ENCODE measurements at regions not wholly inside any gene's neighbourhood (a gene's known extent, or its start where the extent isn't known, plus 50 kb on each side); places are given as distances from the start of the nearest gene placed in this dataset.

- TF ChIP-seq CTCF (IDR thresholded peaks at IDR 0.05; ENCODE audit: insufficient read depth, missing control alignments), result no peak
- DNase-seq (ENCODE audit: insufficient read length, low spot score) (no peak), FAIRE-seq (no peak)
These were observed 358.0 kb upstream of the CDH4 start for GRCh38 chr20:60894091-60894490.

DNA sequence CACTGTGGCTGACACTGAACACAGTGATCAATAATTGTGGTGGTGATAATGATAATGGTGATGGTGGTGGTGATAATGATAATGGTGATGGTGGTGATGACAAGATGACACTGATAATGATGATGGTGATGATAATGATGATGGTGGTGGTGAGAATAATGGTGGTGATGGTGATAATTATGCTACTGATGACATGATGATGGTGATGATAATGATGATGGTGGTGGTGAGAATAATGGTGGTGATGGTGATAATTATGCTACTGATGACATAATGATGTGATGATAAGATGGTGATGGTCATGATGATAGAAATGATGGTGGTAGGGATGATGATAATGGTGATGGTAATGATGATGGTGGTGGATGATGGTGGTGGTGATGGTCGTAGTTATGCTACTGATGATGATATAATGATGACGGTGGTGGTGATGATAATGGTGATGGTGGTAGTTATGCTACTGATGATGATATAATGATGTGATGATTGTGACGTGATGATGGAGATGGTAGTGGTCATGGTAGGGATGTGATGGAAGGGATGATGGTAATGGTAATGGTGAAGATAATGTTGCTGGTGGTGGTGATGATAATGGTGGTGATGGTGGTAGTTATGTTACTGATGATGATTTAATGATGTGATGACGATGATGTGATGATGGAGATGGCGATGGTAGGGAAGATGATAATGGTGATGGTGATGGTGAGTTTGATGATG is 356.5 kb upstream of the CDH4 start:
- FAIRE-seq (no peak), DNase-seq (ENCODE audit: insufficient read length, low spot score) (no peak)
- TF ChIP-seq CTCF (IDR thresholded peaks at IDR 0.05; ENCODE audit: insufficient read depth, missing control alignments), result no peak

GRCh38 chr20:60897976-60898375 is 354.1 kb upstream of the CDH4 start:
- TF ChIP-seq CTCF (IDR thresholded peaks at IDR 0.05; ENCODE audit: insufficient read depth, missing control alignments), result no peak
- DNase-seq (ENCODE audit: insufficient read length, low spot score) (no peak), FAIRE-seq (no peak)

DNA sequence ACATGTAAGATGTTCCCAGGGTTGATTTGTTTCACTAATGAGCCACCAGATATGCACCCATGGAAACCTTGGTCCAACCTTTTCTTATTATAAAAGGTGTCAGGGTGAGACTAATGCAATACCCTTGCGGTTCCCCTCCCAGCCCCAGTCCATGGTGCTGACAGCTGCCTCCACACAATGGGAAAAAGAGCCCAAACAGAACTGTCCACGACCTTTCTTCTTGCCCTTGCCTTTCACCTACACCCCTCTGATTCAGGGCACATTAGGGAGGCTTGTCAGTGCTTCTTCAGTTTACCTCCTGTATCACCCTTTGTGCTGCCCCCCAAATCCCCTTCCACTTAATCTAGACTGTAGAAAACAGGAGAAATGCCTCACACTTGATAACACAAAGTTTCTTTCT is 352.7 kb upstream of the CDH4 start:
- TF ChIP-seq CTCF (IDR thresholded peaks at IDR 0.05; ENCODE audit: insufficient read depth, missing control alignments), result no peak
- FAIRE-seq (no peak), DNase-seq (ENCODE audit: insufficient read length, low spot score) (no peak)

DNA sequence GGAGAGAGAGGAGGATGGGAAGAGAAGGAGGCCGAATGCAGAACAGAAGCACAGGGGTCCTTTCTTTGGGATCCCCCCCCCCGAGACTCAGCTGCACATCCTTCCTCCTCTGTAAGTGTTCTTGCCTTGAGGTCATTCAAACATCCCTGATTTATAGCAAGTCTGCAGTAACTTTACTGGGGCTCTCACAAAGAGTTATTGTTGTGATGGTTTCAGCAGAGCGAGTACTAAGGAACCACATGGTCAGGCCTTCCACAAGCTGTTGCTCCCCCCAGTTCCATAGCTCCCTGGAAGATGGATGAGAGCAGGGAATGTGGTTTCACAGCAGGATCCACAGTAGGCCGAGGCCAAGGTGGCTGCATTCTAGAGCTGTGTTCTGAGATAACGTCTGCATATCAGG is 351.4 kb upstream of the CDH4 start:
- no peak for TF ChIP-seq CTCF (IDR thresholded peaks at IDR 0.05; ENCODE audit: insufficient read depth, missing control alignments)
- DNase-seq (ENCODE audit: insufficient read length, low spot score) (no peak), FAIRE-seq (no peak)

DNA sequence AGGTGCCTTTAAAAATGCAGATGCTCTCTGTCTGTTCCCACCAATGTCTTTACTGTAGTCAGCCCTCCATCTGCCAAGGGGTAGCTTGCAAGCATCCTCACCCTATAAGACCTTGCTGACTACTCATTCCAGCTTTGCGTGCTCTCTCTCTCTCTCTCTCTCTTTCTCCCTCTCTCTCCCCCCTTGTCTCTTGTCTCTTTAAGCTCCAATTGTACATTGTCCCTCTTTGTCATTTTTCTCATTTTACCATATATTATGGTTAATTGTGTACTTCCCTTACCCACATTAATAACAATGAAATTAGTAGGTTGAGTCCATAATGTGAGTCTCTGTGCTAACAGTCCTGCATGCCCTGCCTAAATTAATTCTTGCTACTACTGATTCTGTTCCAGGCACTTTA is 350.2 kb upstream of the CDH4 start:
- TF ChIP-seq CTCF (IDR thresholded peaks at IDR 0.05; ENCODE audit: insufficient read depth, missing control alignments), result no peak
- DNase-seq (ENCODE audit: insufficient read length, low spot score), result no peak
- no peak for FAIRE-seq

- TF ChIP-seq CTCF (IDR thresholded peaks at IDR 0.05; ENCODE audit: insufficient read depth, missing control alignments), result no peak
- FAIRE-seq (no peak), DNase-seq (ENCODE audit: insufficient read length, low spot score) (no peak)
These were observed 348.6 kb upstream of the CDH4 start for GRCh38 chr20:60903325-60903971.

Data from D721Med (cell line).